ENCODE measurements at regions not wholly inside any gene's neighbourhood (a gene's known extent, or its start where the extent isn't known, plus 50 kb on each side); places are given as distances from the start of the nearest gene placed in this dataset.

DNA sequence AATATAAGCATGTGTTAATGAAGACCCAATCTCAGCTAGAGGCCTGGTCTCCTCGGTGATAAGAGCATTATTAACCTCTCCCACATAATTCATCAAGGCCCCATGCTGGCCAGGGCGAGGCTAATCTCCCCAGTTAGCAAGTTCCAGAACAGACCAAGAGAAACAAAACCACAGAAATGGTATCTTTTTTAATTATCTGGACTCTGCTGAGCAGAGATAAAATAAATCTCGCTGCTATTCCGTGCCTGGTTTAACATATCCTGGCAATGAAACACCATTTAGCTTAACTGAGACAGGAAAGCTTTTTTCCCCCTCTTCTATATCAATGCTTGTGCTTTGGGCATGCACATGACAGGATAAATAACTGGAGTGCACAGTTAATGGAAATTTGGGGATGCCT, 72.5 kb upstream of the ARHGEF3 start:
- TF ChIP-seq, protein P1, sequence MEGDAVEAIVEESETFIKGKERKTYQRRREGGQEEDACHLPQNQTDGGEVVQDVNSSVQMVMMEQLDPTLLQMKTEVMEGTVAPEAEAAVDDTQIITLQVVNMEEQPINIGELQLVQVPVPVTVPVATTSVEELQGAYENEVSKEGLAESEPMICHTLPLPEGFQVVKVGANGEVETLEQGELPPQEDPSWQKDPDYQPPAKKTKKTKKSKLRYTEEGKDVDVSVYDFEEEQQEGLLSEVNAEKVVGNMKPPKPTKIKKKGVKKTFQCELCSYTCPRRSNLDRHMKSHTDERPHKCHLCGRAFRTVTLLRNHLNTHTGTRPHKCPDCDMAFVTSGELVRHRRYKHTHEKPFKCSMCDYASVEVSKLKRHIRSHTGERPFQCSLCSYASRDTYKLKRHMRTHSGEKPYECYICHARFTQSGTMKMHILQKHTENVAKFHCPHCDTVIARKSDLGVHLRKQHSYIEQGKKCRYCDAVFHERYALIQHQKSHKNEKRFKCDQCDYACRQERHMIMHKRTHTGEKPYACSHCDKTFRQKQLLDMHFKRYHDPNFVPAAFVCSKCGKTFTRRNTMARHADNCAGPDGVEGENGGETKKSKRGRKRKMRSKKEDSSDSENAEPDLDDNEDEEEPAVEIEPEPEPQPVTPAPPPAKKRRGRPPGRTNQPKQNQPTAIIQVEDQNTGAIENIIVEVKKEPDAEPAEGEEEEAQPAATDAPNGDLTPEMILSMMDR (IDR thresholded peaks at IDR 0.05; ENCODE audit: low read depth, low read length), result no peak
- no peak for TF ChIP-seq EZH2phosphoT487 (IDR thresholded peaks at IDR 0.05; ENCODE audit: low read depth)
